ENCODE measurements at regions not wholly inside any gene's neighbourhood (a gene's known extent, or its start where the extent isn't known, plus 50 kb on each side); places are given as distances from the start of the nearest gene placed in this dataset.
"Not testable (repeated sequence)": the region's sequence is repeated elsewhere in the genome, so short reads cannot be mapped to it uniquely, and the experiment has no call there.

- DNase-seq = no peak
These were observed 361.4 kb upstream of the POU5F2 start for GRCh38 chr5:94102849-94103248.

- not testable (repeated sequence) for DNase-seq
These were observed 356.0 kb upstream of the POU5F2 start for GRCh38 chr5:94097384-94097783.

- no peak for DNase-seq
These were observed 353.5 kb upstream of the POU5F2 start for GRCh38 chr5:94094793-94095441.

GRCh38 chr5:94093300-94093699, 351.9 kb upstream of the POU5F2 start:
- DNase-seq = no peak

- DNase-seq = not testable (repeated sequence)
These were observed 345.2 kb upstream of the POU5F2 start for GRCh38 chr5:94086635-94087034.

- no peak for DNase-seq
These were observed 344.8 kb upstream of the POU5F2 start for GRCh38 chr5:94086194-94086593.

- DNase-seq = no peak
These were observed 341.0 kb upstream of the POU5F2 start for GRCh38 chr5:94082405-94082804.

GRCh38 chr5:94081088-94081487, 339.7 kb upstream of the POU5F2 start:
- DNase-seq = no peak

- DNase-seq = no peak
These were observed 339.0 kb upstream of the POU5F2 start for GRCh38 chr5:94080390-94080789.

GRCh38 chr5:94072116-94072515, 330.7 kb upstream of the POU5F2 start:
- DNase-seq = no peak

GRCh38 chr5:94066437-94067207, 325.2 kb upstream of the POU5F2 start:
- no peak for DNase-seq

GRCh38 chr5:94064025-94064424, 322.6 kb upstream of the POU5F2 start:
- DNase-seq = no peak

- no peak for DNase-seq
These were observed 316.3 kb upstream of the POU5F2 start for GRCh38 chr5:94057655-94058054.

GRCh38 chr5:94057217-94057616, 315.8 kb upstream of the POU5F2 start:
- no peak for DNase-seq

GRCh38 chr5:94049307-94049922, 308.0 kb upstream of the POU5F2 start:
- not testable (repeated sequence) for DNase-seq

GRCh38 chr5:94045839-94046782, 304.7 kb upstream of the POU5F2 start:
- DNase-seq = no peak

- DNase-seq = no peak
These were observed 301.9 kb upstream of the POU5F2 start for GRCh38 chr5:94043311-94043710.

GRCh38 chr5:94040591-94041148, 299.3 kb upstream of the POU5F2 start:
- no peak for DNase-seq

GRCh38 chr5:94039101-94039500, 297.7 kb upstream of the POU5F2 start:
- DNase-seq = no peak

GRCh38 chr5:94031631-94032030, 290.2 kb upstream of the POU5F2 start:
- no peak for DNase-seq

GRCh38 chr5:94028001-94028400, 286.6 kb upstream of the POU5F2 start:
- no peak for DNase-seq

GRCh38 chr5:94027145-94027544, 285.7 kb upstream of the POU5F2 start:
- no peak for DNase-seq

Data from NCI-H1417 treated with DMSO at 0.1 percent for 48 hours (cell line).